Ishikawa (cell line): ENCODE measurements at regions not wholly inside any gene's neighbourhood (a gene's known extent, or its start where the extent isn't known, plus 50 kb on each side); places are given as distances from the start of the nearest gene placed in this dataset.
A peak's percentile ranks its signal among the peaks of the same experiment; 100 is the strongest.

Source experiments
- CEBPB ChIP-seq: IDR thresholded peaks from 2 replicates; pipeline ENCODE4 v1.6.1; 2012
- CREB1 ChIP-seq: IDR thresholded peaks from 2 replicates; pipeline ENCODE4 v1.6.1; 2012; ENCODE audit warnings: low read depth
- EGR1 ChIP-seq: IDR thresholded peaks from 2 replicates; pipeline ENCODE4 v1.6.1; 2012
- EP300 ChIP-seq: IDR thresholded peaks from 2 replicates; pipeline ENCODE4 v1.6.1; 2012; ENCODE audit warnings: borderline replicate concordance
- FOXM1 ChIP-seq: IDR thresholded peaks from 2 replicates; pipeline ENCODE4 v1.6.1; 2012; ENCODE audit warnings: low read depth, borderline replicate concordance
- NFIC ChIP-seq: IDR thresholded peaks from 2 replicates; pipeline ENCODE4 v1.6.1; 2012
- RAD21 ChIP-seq: IDR thresholded peaks from 2 replicates; pipeline ENCODE4 v1.6.1; 2012; ENCODE audit warnings: low read depth
- TAF1 ChIP-seq: IDR thresholded peaks from 2 replicates; pipeline ENCODE4 v1.6.1; 2012; ENCODE audit warnings: low read depth, mild to moderate bottlenecking
- TCF12 ChIP-seq: IDR thresholded peaks from 2 replicates; pipeline ENCODE4 v1.6.1; 2012; ENCODE audit warnings: low read depth
- TEAD4 ChIP-seq: IDR thresholded peaks from 2 replicates; pipeline ENCODE4 v1.6.1; 2012
- YY1 ChIP-seq: IDR thresholded peaks from 2 replicates; pipeline ENCODE4 v1.6.1; 2012; ENCODE audit warnings: low read depth
- ZBTB7A ChIP-seq: IDR thresholded peaks from 2 replicates; pipeline ENCODE4 v1.6.1; 2012; ENCODE audit warnings: low read depth
- TF ChIP-seq, protein P1 (sequence below): IDR thresholded peaks from 2 replicates; pipeline ENCODE4 v1.6.1; 2012
- TF ChIP-seq, protein P2 (sequence below): IDR thresholded peaks from 2 replicates; pipeline ENCODE4 v1.6.1; 2012
- TF ChIP-seq, protein P3 (sequence below): IDR thresholded peaks from 2 replicates; pipeline ENCODE4 v1.6.1; 2012; ENCODE audit warnings: low read depth, mild to moderate bottlenecking

- no peak for TF ChIP-seq RAD21
- TF ChIP-seq, protein P1, sequence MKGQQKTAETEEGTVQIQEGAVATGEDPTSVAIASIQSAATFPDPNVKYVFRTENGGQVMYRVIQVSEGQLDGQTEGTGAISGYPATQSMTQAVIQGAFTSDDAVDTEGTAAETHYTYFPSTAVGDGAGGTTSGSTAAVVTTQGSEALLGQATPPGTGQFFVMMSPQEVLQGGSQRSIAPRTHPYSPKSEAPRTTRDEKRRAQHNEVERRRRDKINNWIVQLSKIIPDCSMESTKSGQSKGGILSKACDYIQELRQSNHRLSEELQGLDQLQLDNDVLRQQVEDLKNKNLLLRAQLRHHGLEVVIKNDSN = peak; percentile 24; the same call in 1 of the 2 replicates
These were observed 359.8 kb upstream of the ERCC4 start for GRCh38 chr16:13560151-13560550.

- TF ChIP-seq ZBTB7A (no peak), FOXM1 (no peak), CREB1 (no peak), EP300 (no peak), TAF1 (no peak), RAD21 (no peak), EGR1 (no peak), CEBPB (no peak)
- TF ChIP-seq, protein P2, sequence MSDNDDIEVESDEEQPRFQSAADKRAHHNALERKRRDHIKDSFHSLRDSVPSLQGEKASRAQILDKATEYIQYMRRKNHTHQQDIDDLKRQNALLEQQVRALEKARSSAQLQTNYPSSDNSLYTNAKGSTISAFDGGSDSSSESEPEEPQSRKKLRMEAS = no peak
- TF ChIP-seq, protein P1 = no peak
These were observed 358.5 kb upstream of the ERCC4 start for GRCh38 chr16:13561291-13562070.

DNA sequence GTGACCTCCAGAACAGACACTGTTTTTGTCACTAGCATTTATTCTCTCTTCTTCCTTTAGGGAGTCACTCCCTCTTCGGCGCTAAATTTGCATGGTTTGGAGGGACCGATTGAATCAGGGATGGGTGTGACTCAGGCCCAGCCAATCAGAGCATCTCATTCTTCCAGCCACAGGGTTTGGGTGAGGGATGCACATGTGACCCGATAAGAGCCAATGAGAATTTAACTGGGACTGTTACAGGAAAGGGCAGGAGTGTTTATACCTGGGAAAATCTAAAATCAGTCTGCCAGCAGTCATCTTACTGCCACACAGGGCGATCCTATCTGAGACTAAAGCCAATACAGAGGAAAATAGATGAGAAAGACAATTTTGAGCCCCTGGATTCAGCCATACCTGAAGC, 351.2 kb upstream of the ERCC4 start:
- no peak for TF ChIP-seq TCF12
- TF ChIP-seq ZBTB7A = no peak
- no peak for TF ChIP-seq YY1
- TF ChIP-seq EP300 = no peak
- no peak for TF ChIP-seq EGR1
- TF ChIP-seq FOXM1 = no peak
- TF ChIP-seq, protein P1 = no peak
- no peak for TF ChIP-seq NFIC
- no peak for TF ChIP-seq CREB1
- TF ChIP-seq CEBPB = no peak
- TF ChIP-seq, protein P2 = no peak

DNA sequence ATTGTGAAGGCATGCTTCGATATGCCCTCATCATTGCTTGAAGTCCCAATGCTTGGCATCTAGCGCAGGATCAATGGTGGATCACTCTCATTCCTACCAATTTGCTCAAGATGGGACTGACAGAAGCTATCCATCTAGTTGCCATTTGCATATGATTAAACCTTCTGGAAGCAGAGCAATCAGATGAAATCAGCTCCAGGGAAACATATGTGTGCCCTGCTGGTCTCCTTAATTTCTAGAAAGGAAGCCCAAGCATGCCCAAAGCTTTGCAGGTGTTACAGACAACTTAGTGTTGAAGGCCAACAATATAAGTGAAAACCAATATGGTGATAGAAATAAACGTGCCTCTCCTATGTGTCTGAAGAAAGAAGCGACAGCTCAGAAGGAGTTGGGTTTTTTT, 350.0 kb upstream of the ERCC4 start:
- TF ChIP-seq RAD21 (no peak), TEAD4 (no peak), ZBTB7A (no peak), TAF1 (no peak), EGR1 (no peak), EP300 (no peak), NFIC (no peak)

DNA sequence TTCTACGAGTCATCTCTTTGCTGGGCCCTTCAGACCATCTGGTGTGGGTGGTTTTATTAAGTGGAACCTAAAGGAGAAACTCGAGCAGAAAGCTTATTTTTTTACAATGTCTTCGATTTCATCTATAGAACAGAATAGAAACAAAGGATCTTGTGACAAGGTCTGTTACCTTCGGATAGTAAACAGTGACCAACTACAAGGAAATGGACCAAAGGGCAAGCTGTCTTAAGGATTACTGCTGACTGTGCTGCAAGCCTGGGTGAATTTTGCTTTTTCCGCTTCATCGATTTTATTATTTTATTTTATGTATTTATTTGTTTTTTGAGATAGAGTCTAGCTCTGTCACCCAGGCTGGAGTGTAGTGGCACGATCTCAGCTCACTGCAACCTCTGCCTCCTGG, 348.9 kb upstream of the ERCC4 start:
- TF ChIP-seq EP300 = no peak
- TF ChIP-seq CREB1 = no peak
- no peak for TF ChIP-seq ZBTB7A

- no peak for TF ChIP-seq TAF1
These were observed 346.1 kb upstream of the ERCC4 start for GRCh38 chr16:13573903-13574302.

- TF ChIP-seq RAD21 = no peak
- no peak for TF ChIP-seq EGR1
- no peak for TF ChIP-seq YY1
- no peak for TF ChIP-seq TEAD4
- no peak for TF ChIP-seq TCF12
- no peak for TF ChIP-seq TAF1
- TF ChIP-seq CEBPB = no peak
- no peak for TF ChIP-seq FOXM1
- TF ChIP-seq, protein P3, sequence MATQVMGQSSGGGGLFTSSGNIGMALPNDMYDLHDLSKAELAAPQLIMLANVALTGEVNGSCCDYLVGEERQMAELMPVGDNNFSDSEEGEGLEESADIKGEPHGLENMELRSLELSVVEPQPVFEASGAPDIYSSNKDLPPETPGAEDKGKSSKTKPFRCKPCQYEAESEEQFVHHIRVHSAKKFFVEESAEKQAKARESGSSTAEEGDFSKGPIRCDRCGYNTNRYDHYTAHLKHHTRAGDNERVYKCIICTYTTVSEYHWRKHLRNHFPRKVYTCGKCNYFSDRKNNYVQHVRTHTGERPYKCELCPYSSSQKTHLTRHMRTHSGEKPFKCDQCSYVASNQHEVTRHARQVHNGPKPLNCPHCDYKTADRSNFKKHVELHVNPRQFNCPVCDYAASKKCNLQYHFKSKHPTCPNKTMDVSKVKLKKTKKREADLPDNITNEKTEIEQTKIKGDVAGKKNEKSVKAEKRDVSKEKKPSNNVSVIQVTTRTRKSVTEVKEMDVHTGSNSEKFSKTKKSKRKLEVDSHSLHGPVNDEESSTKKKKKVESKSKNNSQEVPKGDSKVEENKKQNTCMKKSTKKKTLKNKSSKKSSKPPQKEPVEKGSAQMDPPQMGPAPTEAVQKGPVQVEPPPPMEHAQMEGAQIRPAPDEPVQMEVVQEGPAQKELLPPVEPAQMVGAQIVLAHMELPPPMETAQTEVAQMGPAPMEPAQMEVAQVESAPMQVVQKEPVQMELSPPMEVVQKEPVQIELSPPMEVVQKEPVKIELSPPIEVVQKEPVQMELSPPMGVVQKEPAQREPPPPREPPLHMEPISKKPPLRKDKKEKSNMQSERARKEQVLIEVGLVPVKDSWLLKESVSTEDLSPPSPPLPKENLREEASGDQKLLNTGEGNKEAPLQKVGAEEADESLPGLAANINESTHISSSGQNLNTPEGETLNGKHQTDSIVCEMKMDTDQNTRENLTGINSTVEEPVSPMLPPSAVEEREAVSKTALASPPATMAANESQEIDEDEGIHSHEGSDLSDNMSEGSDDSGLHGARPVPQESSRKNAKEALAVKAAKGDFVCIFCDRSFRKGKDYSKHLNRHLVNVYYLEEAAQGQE = no peak
- no peak for TF ChIP-seq ZBTB7A
- TF ChIP-seq, protein P1 = no peak
- TF ChIP-seq, protein P2 = no peak
- TF ChIP-seq EP300 = no peak
- no peak for TF ChIP-seq CREB1
- no peak for TF ChIP-seq NFIC
These were observed 333.9 kb upstream of the ERCC4 start for GRCh38 chr16:13586051-13586450.
